Endothelial cell of umbilical vein (primary cell): ENCODE measurements at regions not wholly inside any gene's neighbourhood (a gene's known extent, or its start where the extent isn't known, plus 50 kb on each side); places are given as distances from the start of the nearest gene placed in this dataset.
"Not testable (repeated sequence)": the region's sequence is repeated elsewhere in the genome, so short reads cannot be mapped to it uniquely, and the experiment has no call there.

Experiments used
- BruUV-seq: library from RNA; stranded (reverse); fragments of 400-500 nt; replicated peaks from 2 replicates; lab custom pipeline; 2021; lab: Mats Ljungman, UMichigan
- CTCF ChIA-PET: fragments of 300-600, 350-600 bp; sonication (Branson Sonifier 250); formaldehyde crosslinking; loops from one replicate; lab custom pipeline; 2021; ENCODE audit warnings: antibody characterized with exemption, inconsistent platforms; lab: Charles Lee
- POLR2A ChIA-PET: fragments of 300-600, 350-600 bp; sonication (Branson Sonifier 250); formaldehyde crosslinking; loops from one replicate; lab custom pipeline; 2021; ENCODE audit warnings: antibody characterized with exemption, inconsistent platforms; lab: Charles Lee
- DNase-seq: peaks from one replicate; pipeline ENCODE4 v3.0.0-alpha.2; 2011; ENCODE audit warnings: low read depth, low spot score
- FAIRE-seq: peaks from 2 replicates; lab custom pipeline; 2011; peaks lifted over from hg19 to GRCh38; lab: Jason Lieb, UNC
- H2AFZ ChIP-seq: 2 replicates; pipeline ENCODE4 v1.6.0; 2012; ENCODE audit warnings: low read depth, low read length, control low read depth, inconsistent platforms
- H3K27ac ChIP-seq: 2 replicates; pipeline ENCODE4 v1.5.1; 2011; ENCODE audit warnings: low read depth, mild to moderate bottlenecking, control low read depth, low read length, moderate library complexity; ENCODE audit not compliant: insufficient read depth
- H3K27me3 ChIP-seq, 2 experiments: 2 replicates each; pipeline versions ENCODE4 v1.6.0 to v1.6.1; 2011; ENCODE audit warnings: low read length in 2 of 2, mixed read lengths in 1 of 2; ENCODE audit not compliant: control insufficient read depth in 2 of 2, insufficient read depth in 2 of 2
- H3K36me3 ChIP-seq, 2 experiments: 2 replicates in 1 of 2; 3 replicates in 1 of 2; pipeline ENCODE4 v1.5.1; 2011; ENCODE audit warnings: low read length in 2 of 2, mild to moderate bottlenecking in 1 of 2, moderate library complexity in 1 of 2; ENCODE audit not compliant: control insufficient read depth in 2 of 2, insufficient read depth in 2 of 2; ENCODE audit errors: extremely low read depth in 1 of 2
- H3K4me1 ChIP-seq: 3 replicates; pipeline ENCODE4 v1.5.1; 2011; ENCODE audit warnings: mild to moderate bottlenecking, low read length; ENCODE audit not compliant: control insufficient read depth, insufficient read depth; ENCODE audit errors: extremely low read depth
- H3K4me2 ChIP-seq: 2 replicates; pipeline ENCODE4 v1.6.1; 2011; ENCODE audit warnings: low read length, control low read depth, mixed read lengths; ENCODE audit not compliant: insufficient read depth
- H3K4me3 ChIP-seq, 3 experiments: fragments of 200-600 bp in 1 of 3; sonication (generic), shearing (Covaris generic) in 1 of 3; replicated peaks in 1 of 3; 2 replicates each; pipeline ENCODE4 v1.5.1; 2011 to 2016; ENCODE audit warnings: control low read depth in 3 of 3, low read length in 3 of 3, mild to moderate bottlenecking in 2 of 3, inconsistent platforms in 1 of 3, low read depth in 1 of 3, moderate library complexity in 1 of 3; ENCODE audit not compliant: insufficient read depth in 1 of 3
- H3K79me2 ChIP-seq: 2 replicates; pipeline ENCODE4 v1.6.0; 2012; ENCODE audit warnings: low read length, inconsistent platforms; ENCODE audit not compliant: control insufficient read depth, insufficient read depth
- H3K9ac ChIP-seq: replicated peaks from 2 replicates; pipeline ENCODE3; 2011; ENCODE audit warnings: low read length, control low read depth; ENCODE audit not compliant: insufficient read depth; ENCODE audit errors: extremely low read depth
- H3K9me1 ChIP-seq: replicated peaks from 3 replicates; pipeline ENCODE4 v1.6.0; 2011; ENCODE audit warnings: mild to moderate bottlenecking, low read length; ENCODE audit not compliant: control insufficient read depth, insufficient read depth; ENCODE audit errors: extremely low read depth
- H3K9me3 ChIP-seq: replicated peaks from 2 replicates; pipeline ENCODE4 v1.5.1; 2012; ENCODE audit warnings: low read length, inconsistent platforms; ENCODE audit not compliant: control insufficient read depth, insufficient read depth
- H4K20me1 ChIP-seq: replicated peaks from 2 replicates; pipeline ENCODE3; 2011; ENCODE audit warnings: mild to moderate bottlenecking, low read length; ENCODE audit not compliant: control insufficient read depth, insufficient read depth; ENCODE audit errors: extremely low read depth
- dilution Hi-C: fragments of 300-500 bp; cut with MboI; formaldehyde crosslinking; loops from one replicate; pipeline ENCODE4 v1.15.0; 2019; ENCODE audit warnings: low sequenced_read_pairs; ENCODE audit not compliant: extremely low pct_ligation_motif_present
- intact Hi-C: fragments of 100-400 bp; cut with micrococcal nuclease; formaldehyde crosslinking; loops from one replicate; pipeline ENCODE4 v1.10.0; 2022

- POLR2A ChIA-PET, H3K79me2 ChIP-seq, H4K20me1 ChIP-seq, H3K9ac ChIP-seq, dilution Hi-C loops, H3K36me3 ChIP-seq, CTCF ChIA-PET, DNase-seq, H2AFZ ChIP-seq, FAIRE-seq, H3K4me1 ChIP-seq, intact Hi-C loops, H3K9me3 ChIP-seq, H3K4me3 ChIP-seq, H3K27ac ChIP-seq, H3K27me3 ChIP-seq, H3K4me2 ChIP-seq, H3K9me1 ChIP-seq, BruUV-seq: not testable (repeated sequence)
These were observed 119.9 kb upstream of the AKAP13 start for GRCh38 chr15:85260526-85260925.

GRCh38 chr15:85262461-85263055 is 117.8 kb upstream of the AKAP13 start:
- FAIRE-seq, H3K27me3 ChIP-seq, H3K27ac ChIP-seq, H3K4me2 ChIP-seq, H3K4me1 ChIP-seq, H3K36me3 ChIP-seq, DNase-seq, dilution Hi-C loops, H2AFZ ChIP-seq, H3K79me2 ChIP-seq, H3K9ac ChIP-seq, H3K9me3 ChIP-seq, CTCF ChIA-PET, POLR2A ChIA-PET, H3K4me3 ChIP-seq, H3K9me1 ChIP-seq, H4K20me1 ChIP-seq, intact Hi-C loops, BruUV-seq: not testable (repeated sequence)

GRCh38 chr15:85263842-85264440 is 116.5 kb upstream of the AKAP13 start:
- H3K4me1 ChIP-seq, H3K4me2 ChIP-seq, H3K9ac ChIP-seq, POLR2A ChIA-PET, H3K9me1 ChIP-seq, H3K79me2 ChIP-seq, FAIRE-seq, BruUV-seq, dilution Hi-C loops, H3K27me3 ChIP-seq, H2AFZ ChIP-seq, intact Hi-C loops, H3K27ac ChIP-seq, H3K4me3 ChIP-seq, H3K36me3 ChIP-seq, CTCF ChIA-PET, H3K9me3 ChIP-seq, H4K20me1 ChIP-seq, DNase-seq: not testable (repeated sequence)

GRCh38 chr15:85264614-85265190 is 115.7 kb upstream of the AKAP13 start:
- H3K9me1 ChIP-seq, result not testable (repeated sequence)

More at GRCh38 chr15:85264614-85265190, 115.7 kb upstream of the AKAP13 start:
- H3K4me1 ChIP-seq, H3K27me3 ChIP-seq, DNase-seq, H3K4me3 ChIP-seq, dilution Hi-C loops, FAIRE-seq, H3K36me3 ChIP-seq, H3K9ac ChIP-seq, H3K79me2 ChIP-seq, H3K9me3 ChIP-seq, H3K27ac ChIP-seq, CTCF ChIA-PET, H4K20me1 ChIP-seq, POLR2A ChIA-PET, BruUV-seq, intact Hi-C loops, H2AFZ ChIP-seq, H3K4me2 ChIP-seq: not testable (repeated sequence)
